Left ventricle myocardium inferior (tissue), 1 donor: ENCODE measurements at regions not wholly inside any gene's neighbourhood (a gene's known extent, or its start where the extent isn't known, plus 50 kb on each side); places are given as distances from the start of the nearest gene placed in this dataset.
A peak's percentile ranks its signal among the peaks of the same experiment; 100 is the strongest.

Experiments used
- DNase-seq: peaks from one replicate; pipeline ENCODE4 v3.0.0-alpha.2; 2020
- H3K27ac ChIP-seq: fragments of 200-600 bp; replicated peaks from 2 replicates; pipeline ENCODE4 v1.8.0; 2021
- H3K27me3 ChIP-seq: fragments of 200-600 bp; 2 replicates; pipeline ENCODE4 v1.8.0; 2021; ENCODE audit warnings: low read depth
- H3K36me3 ChIP-seq: fragments of 200-600 bp; 2 replicates; pipeline ENCODE4 v1.8.0; 2021
- H3K4me1 ChIP-seq: fragments of 200-600 bp; 2 replicates; pipeline ENCODE4 v1.8.0; 2021
- H3K4me3 ChIP-seq: fragments of 200-600 bp; 2 replicates; pipeline ENCODE4 v1.8.0; 2021; ENCODE audit warnings: mild to moderate bottlenecking, moderate library complexity
- H3K9me3 ChIP-seq: fragments of 200-600 bp; replicated peaks from 2 replicates; pipeline ENCODE4 v1.8.0; 2021
- CTCF ChIP-seq: fragments of 200-600 bp; IDR thresholded peaks from 2 replicates; pipeline ENCODE4 v1.8.0; 2021; ENCODE audit warnings: antibody characterized with exemption, mild to moderate bottlenecking, borderline replicate concordance
- intact Hi-C: fragments of 100-400 bp; cut with micrococcal nuclease; formaldehyde crosslinking; loops from one replicate; pipeline ENCODE4 v1.11.0; 2022
- donor health status: DM: no; HTN: yes; CAD: no; lungs with severe emphysema.

- intact Hi-C loops, result no loop called here
- H3K36me3 ChIP-seq, result no peaks in the 10 kb centered on the region
- H3K4me1 ChIP-seq, result peaks cover 11% of the 10 kb centered on the region
- H3K4me3 ChIP-seq, result no peak overlapping the region
- no peak for TF ChIP-seq CTCF
- H3K9me3 ChIP-seq, result no peaks in the 10 kb centered on the region
- no peak for DNase-seq
- H3K27me3 ChIP-seq, result no peaks in the 10 kb centered on the region
- H3K27ac ChIP-seq, result peak overlapping the region; percentile 37
These were observed 361.5 kb upstream of the PDGFD start for GRCh38 chr11:104525416-104525815.

DNA sequence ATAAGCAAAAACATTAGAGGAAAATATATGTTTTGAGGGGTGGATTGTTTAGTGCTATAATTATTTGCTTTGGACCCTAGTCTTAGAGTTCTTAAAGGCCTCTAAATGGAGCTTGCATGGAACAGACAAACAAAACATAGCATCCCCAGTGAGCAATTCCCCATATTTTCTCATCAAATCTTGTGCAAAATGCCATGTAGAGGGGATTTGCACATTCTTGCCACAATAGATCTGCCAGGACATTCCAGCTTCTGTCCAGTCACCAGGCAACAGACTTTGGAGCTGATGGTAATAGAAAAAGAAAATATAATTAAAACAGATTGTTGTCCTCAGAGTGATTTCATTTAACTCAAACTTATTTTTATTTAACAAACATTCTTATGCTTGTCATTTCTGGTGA, 360.3 kb upstream of the PDGFD start:
- H3K27me3 ChIP-seq, result no peaks in the 10 kb centered on the region
- no peaks in the 10 kb centered on the region for H3K36me3 ChIP-seq
- no peak for TF ChIP-seq CTCF
- DNase-seq, result no peak
- intact Hi-C loops, result no loop called here
- H3K4me3 ChIP-seq, result no peak overlapping the region
- peaks cover 11% of the 10 kb centered on the region for H3K4me1 ChIP-seq
- no peaks in the 10 kb centered on the region for H3K9me3 ChIP-seq
- no peak overlapping the region for H3K27ac ChIP-seq

GRCh38 chr11:104523611-104524010, 359.7 kb upstream of the PDGFD start:
- H3K36me3 ChIP-seq, result no peaks in the 10 kb centered on the region
- TF ChIP-seq CTCF, result no peak
- intact Hi-C loops, result no loop called here

DNA sequence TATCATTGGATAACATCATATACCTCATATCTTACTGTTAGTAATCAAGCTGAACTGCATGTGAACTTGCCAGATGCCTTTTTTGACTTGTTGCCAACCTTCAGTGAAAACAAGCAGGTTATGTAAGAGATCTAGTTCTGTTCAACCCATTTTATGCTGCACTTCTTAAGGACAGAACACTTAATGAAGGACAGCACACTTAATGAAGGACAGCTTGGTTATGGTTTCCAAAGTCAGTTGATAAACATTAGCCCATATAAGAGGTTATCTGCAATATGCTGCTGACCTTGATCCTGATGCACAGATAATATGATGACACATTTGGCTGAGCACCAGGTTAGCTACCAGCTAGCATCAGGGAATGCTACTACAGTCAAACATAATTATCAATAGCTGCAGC, 358.7 kb upstream of the PDGFD start:
- intact Hi-C loops, result no loop called here
- Histone ChIP-seq H3K4me3 (no peak overlapping the region), H3K27ac (no peak overlapping the region), H3K4me1 (peaks cover 11% of the 10 kb centered on the region), H3K36me3 (no peaks in the 10 kb centered on the region), H3K27me3 (no peaks in the 10 kb centered on the region), H3K9me3 (no peaks in the 10 kb centered on the region)
- no peak for TF ChIP-seq CTCF
- DNase-seq, result no peak

More at GRCh38 chr11:104523611-104524010, 359.7 kb upstream of the PDGFD start:
- no peak overlapping the region for H3K27ac ChIP-seq
- peaks cover 11% of the 10 kb centered on the region for H3K4me1 ChIP-seq
- DNase-seq, result no peak
- H3K4me3 ChIP-seq, result no peak overlapping the region
- no peaks in the 10 kb centered on the region for H3K9me3 ChIP-seq
- H3K27me3 ChIP-seq, result no peaks in the 10 kb centered on the region

- Histone ChIP-seq H3K4me3 (no peak overlapping the region), H3K4me1 (peaks cover 11% of the 10 kb centered on the region), H3K27me3 (no peaks in the 10 kb centered on the region), H3K9me3 (no peaks in the 10 kb centered on the region), H3K36me3 (no peaks in the 10 kb centered on the region), H3K27ac (no peak overlapping the region)
- no peak for TF ChIP-seq CTCF
- intact Hi-C loops, result no loop called here
- no peak for DNase-seq
These were observed 358.2 kb upstream of the PDGFD start for GRCh38 chr11:104522123-104522522.

- H3K36me3 ChIP-seq, result no peaks in the 10 kb centered on the region
- no peaks in the 10 kb centered on the region for H3K4me1 ChIP-seq
- no peak overlapping the region for H3K4me3 ChIP-seq
- no peak overlapping the region for H3K27ac ChIP-seq
- intact Hi-C loops, result no loop called here
- no peak for DNase-seq
- TF ChIP-seq CTCF, result no peak
- H3K9me3 ChIP-seq, result no peaks in the 10 kb centered on the region
- H3K27me3 ChIP-seq, result no peaks in the 10 kb centered on the region
These were observed 346.2 kb upstream of the PDGFD start for GRCh38 chr11:104510169-104510568.
